Epithelial cell of proximal tubule (primary cell): ENCODE measurements at regions not wholly inside any gene's neighbourhood (a gene's known extent, or its start where the extent isn't known, plus 50 kb on each side); places are given as distances from the start of the nearest gene placed in this dataset.

ENCODE experiments used
- DNase-seq: peaks from one replicate; pipeline ENCODE4 v3.0.0-alpha.2; 2011; ENCODE audit warnings: low read depth
- H3K4me3 ChIP-seq: 2 replicates; pipeline ENCODE4 v1.5.1; 2011; ENCODE audit warnings: low read depth, mild to moderate bottlenecking, low read length
- CTCF ChIP-seq: conservative IDR thresholded peaks from 2 replicates; pipeline ENCODE4 v1.5.1; 2012; ENCODE audit warnings: low read depth, mild to moderate bottlenecking, low read length

- no peak for DNase-seq
- no peak for TF ChIP-seq CTCF
- no peak overlapping the region for H3K4me3 ChIP-seq
Measured at GRCh38 chr9:27856054-27856453, 282.8 kb upstream of the C9orf72 start.

GRCh38 chr9:27856748-27857147 is 283.5 kb upstream of the C9orf72 start:
- no peak overlapping the region for H3K4me3 ChIP-seq
- no peak for TF ChIP-seq CTCF

GRCh38 chr9:27861887-27862286 is 288.6 kb upstream of the C9orf72 start:
- H3K4me3 ChIP-seq = no peak overlapping the region
- DNase-seq = no peak
- TF ChIP-seq CTCF = no peak

More at GRCh38 chr9:27856748-27857147, 283.5 kb upstream of the C9orf72 start:
- no peak for DNase-seq

GRCh38 chr9:27864644-27865438 is 291.6 kb upstream of the C9orf72 start:
- TF ChIP-seq CTCF = no peak
- no peak overlapping the region for H3K4me3 ChIP-seq
- DNase-seq = peak; percentile 94

- DNase-seq = no peak
- H3K4me3 ChIP-seq = no peak overlapping the region
- TF ChIP-seq CTCF = no peak
Measured at GRCh38 chr9:27866741-27867140, 293.5 kb upstream of the C9orf72 start.

GRCh38 chr9:27870404-27870803 is 297.1 kb upstream of the C9orf72 start:
- TF ChIP-seq CTCF = no peak
- DNase-seq = no peak
- H3K4me3 ChIP-seq = no peak overlapping the region

- TF ChIP-seq CTCF = no peak
- no peak overlapping the region for H3K4me3 ChIP-seq
- DNase-seq = no peak
Measured at GRCh38 chr9:27880156-27880555, 306.9 kb upstream of the C9orf72 start.
